CD14-positive monocyte (primary cell): ENCODE measurements at regions not wholly inside any gene's neighbourhood (a gene's known extent, or its start where the extent isn't known, plus 50 kb on each side); places are given as distances from the start of the nearest gene placed in this dataset.

ENCODE experiments used
- DNase-seq, 3 donors: peaks; one replicate each; pipeline ENCODE4 v3.0.0-alpha.2; 2011 to 2022
- H2AFZ ChIP-seq: 2 replicates; pipeline ENCODE4 v1.6.0; 2012; ENCODE audit warnings: mild to moderate bottlenecking, low read depth, low read length, inconsistent platforms; ENCODE audit not compliant: insufficient read depth, poor library complexity, severe bottlenecking
- H3K27ac ChIP-seq, 2 donors: 1 replicate in 1 of 2; 2 replicates in 1 of 2; pipeline ENCODE4 v1.5.1; 2012 to 2013; ENCODE audit warnings: low read length in 2 of 2, control low read depth in 1 of 2, inconsistent platforms in 1 of 2, low read depth in 1 of 2, mild to moderate bottlenecking in 1 of 2
- H3K27me3 ChIP-seq, 2 donors: one replicate each; pipeline versions ENCODE4 v1.6.0 to v1.6.1; 2011 to 2013; ENCODE audit warnings: low read length in 2 of 2; ENCODE audit not compliant: control insufficient read depth in 2 of 2, insufficient read depth in 2 of 2
- H3K36me3 ChIP-seq, 2 donors: replicated peaks in 1 of 2; 1 replicate in 1 of 2; 2 replicates in 1 of 2; pipeline versions ENCODE4 v1.5.1 to v1.6.1; 2012 to 2013; ENCODE audit warnings: low read length in 2 of 2, control low read depth in 1 of 2, inconsistent platforms in 1 of 2, mild to moderate bottlenecking in 1 of 2; ENCODE audit not compliant: insufficient read depth in 2 of 2, control insufficient read depth in 1 of 2
- H3K4me1 ChIP-seq, 2 donors: 1 replicate in 1 of 2; 2 replicates in 1 of 2; pipeline versions ENCODE4 v1.5.1 to v1.6.1; 2012 to 2013; ENCODE audit warnings: low read length in 2 of 2, control low read depth in 1 of 2, inconsistent platforms in 1 of 2, mild to moderate bottlenecking in 1 of 2, moderate library complexity in 1 of 2; ENCODE audit not compliant: insufficient read depth in 2 of 2, control insufficient read depth in 1 of 2
- H3K4me2 ChIP-seq: replicated peaks from 2 replicates; pipeline ENCODE3; 2012; ENCODE audit warnings: low read length, moderate library complexity, mild to moderate bottlenecking; ENCODE audit not compliant: poor library complexity, severe bottlenecking; ENCODE audit errors: extremely low read depth
- H3K4me3 ChIP-seq, 3 experiments: fragments of 200-600 bp in 1 of 3; sonication (generic) in 1 of 3; replicated peaks in 1 of 3; 1 replicate in 2 of 3; 2 replicates in 1 of 3; pipeline ENCODE4 v1.5.1; 2011 to 2013; ENCODE audit warnings: low read length in 3 of 3, mild to moderate bottlenecking in 3 of 3, control low read depth in 2 of 3, low read depth in 2 of 3, inconsistent platforms in 1 of 3, moderate library complexity in 1 of 3
- H3K79me2 ChIP-seq: 2 replicates; pipeline ENCODE4 v1.6.0; 2012; ENCODE audit warnings: mild to moderate bottlenecking, control low read depth, inconsistent platforms, low read length, moderate library complexity; ENCODE audit not compliant: insufficient read depth
- H3K9ac ChIP-seq: 2 replicates; pipeline ENCODE4 v1.6.0; 2017; ENCODE audit warnings: low read length, mild to moderate bottlenecking; ENCODE audit not compliant: insufficient read depth, poor library complexity, severe bottlenecking
- H3K9me3 ChIP-seq, 2 donors: replicated peaks in 1 of 2; 1 replicate in 1 of 2; 2 replicates in 1 of 2; pipeline versions ENCODE4 v1.5.1 to v1.6.1; 2012 to 2013; ENCODE audit warnings: low read length in 2 of 2, control low read depth in 1 of 2; ENCODE audit not compliant: control insufficient read depth in 1 of 2, insufficient read depth in 1 of 2
- H4K20me1 ChIP-seq: 2 replicates; pipeline ENCODE4 v1.6.0; 2012; ENCODE audit warnings: mild to moderate bottlenecking, low read length, control low read depth, moderate library complexity; ENCODE audit not compliant: insufficient read depth
- H3K27ac Mint-ChIP-seq, 7 donors: one replicate each; pipeline ENCODE4 v1.8.0; 2020; ENCODE audit warnings: mild to moderate bottlenecking in 7 of 7, mixed read lengths in 7 of 7, moderate library complexity in 6 of 7, inconsistent platforms in 2 of 7
- H3K27me3 Mint-ChIP-seq, 3 donors: one replicate each; pipeline ENCODE4 v1.8.0; 2021 to 2022; ENCODE audit warnings: low read depth in 3 of 3, mild to moderate bottlenecking in 3 of 3, mixed read lengths in 3 of 3, moderate library complexity in 3 of 3, inconsistent platforms in 1 of 3
- H3K36me3 Mint-ChIP-seq, 2 donors: one replicate each; pipeline ENCODE4 v1.8.0; 2020; ENCODE audit warnings: mixed read lengths in 2 of 2, inconsistent platforms in 1 of 2, mild to moderate bottlenecking in 1 of 2
- H3K4me1 Mint-ChIP-seq: one replicate; pipeline ENCODE4 v1.8.0; 2020; ENCODE audit warnings: mild to moderate bottlenecking, mixed read lengths
- H3K4me3 Mint-ChIP-seq, 2 donors: one replicate each; pipeline ENCODE4 v1.8.0; 2020; ENCODE audit warnings: mild to moderate bottlenecking in 2 of 2, mixed read lengths in 2 of 2, moderate library complexity in 1 of 2
- H3K9me3 Mint-ChIP-seq, 7 donors: one replicate each; pipeline ENCODE4 v1.8.0; 2020 to 2022; ENCODE audit warnings: mixed read lengths in 7 of 7, mild to moderate bottlenecking in 6 of 7, moderate library complexity in 6 of 7, inconsistent platforms in 2 of 7
- WGBS: methylation state at CpG from one replicate; pipeline ENCODE4 v1.1.5; 2013; ENCODE audit warnings: missing lambda C conversion rate; ENCODE audit not compliant: insufficient coverage; 5-methylcytosine and 5-hydroxymethylcytosine counted together
- intact Hi-C, 2 donors: fragments of 100-400 bp; cut with micrococcal nuclease; formaldehyde crosslinking; loops; one replicate each; pipeline versions ENCODE4 v1.15.0 to v1.15.1; 2023
- TF ChIP-seq, protein P1 (sequence below): fragments of 200-600 bp; IDR thresholded peaks from one replicate; pipeline ENCODE4 v1.8.0; 2022; ENCODE audit warnings: antibody characterized with exemption, mild to moderate bottlenecking

DNA sequence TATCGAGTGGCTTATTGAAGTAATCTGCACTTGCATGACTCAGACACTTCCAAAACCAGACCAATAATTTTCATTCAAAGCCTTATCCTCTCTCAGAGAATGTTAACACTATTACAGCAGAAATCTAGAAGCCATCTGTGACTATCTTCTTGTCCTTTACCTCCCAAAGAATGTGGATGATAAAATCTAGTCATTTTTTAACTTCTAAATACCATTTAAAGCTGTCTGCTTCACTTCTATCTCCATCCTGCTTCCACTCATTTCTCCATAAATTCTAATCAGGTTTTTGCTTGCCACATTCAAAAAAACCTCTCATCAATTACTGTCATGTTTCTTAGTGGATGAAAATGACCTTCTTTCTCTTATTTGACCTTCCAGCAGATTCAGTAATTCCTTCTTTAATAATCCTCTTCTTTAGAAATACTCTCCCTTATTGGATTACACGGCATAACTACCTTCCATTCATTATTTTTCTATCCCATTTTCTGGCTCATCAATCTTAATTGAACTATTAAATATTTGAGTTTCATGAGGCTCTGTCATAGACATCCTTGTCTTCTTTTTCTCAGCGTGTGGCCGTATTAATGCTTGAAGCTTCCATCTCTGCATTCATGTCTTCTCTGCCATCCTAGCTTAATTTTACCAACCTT is 1999.4 kb downstream of the MRPL39 start:
- no peaks in the 10 kb centered on the region for H3K36me3 ChIP-seq
- intact Hi-C loops = no loop called here
- Mint-ChIP-seq H3K9me3 (peaks cover 0 to 11% (median 2%) of the 10 kb centered on the region in 7 donors), H3K4me3 (no peak overlapping the region), H3K27me3 (peaks cover 0 to 2% (median 0%) of the 10 kb centered on the region in 3 donors), H3K4me1 (no peaks in the 10 kb centered on the region), H3K36me3 (no peaks in the 10 kb centered on the region), H3K27ac (no peak overlapping the region)
- no peak overlapping the region for H3K9ac ChIP-seq
- no peak overlapping the region for H2AFZ ChIP-seq
- H3K4me2 ChIP-seq = no peak overlapping the region
- H4K20me1 ChIP-seq = no peaks in the 10 kb centered on the region
- H3K9me3 ChIP-seq = peaks cover 3 to 4% of the 10 kb centered on the region in 2 donors
- no peaks in the 10 kb centered on the region for H3K79me2 ChIP-seq
- H3K27me3 ChIP-seq = no peaks in the 10 kb centered on the region
- TF ChIP-seq, protein P1, sequence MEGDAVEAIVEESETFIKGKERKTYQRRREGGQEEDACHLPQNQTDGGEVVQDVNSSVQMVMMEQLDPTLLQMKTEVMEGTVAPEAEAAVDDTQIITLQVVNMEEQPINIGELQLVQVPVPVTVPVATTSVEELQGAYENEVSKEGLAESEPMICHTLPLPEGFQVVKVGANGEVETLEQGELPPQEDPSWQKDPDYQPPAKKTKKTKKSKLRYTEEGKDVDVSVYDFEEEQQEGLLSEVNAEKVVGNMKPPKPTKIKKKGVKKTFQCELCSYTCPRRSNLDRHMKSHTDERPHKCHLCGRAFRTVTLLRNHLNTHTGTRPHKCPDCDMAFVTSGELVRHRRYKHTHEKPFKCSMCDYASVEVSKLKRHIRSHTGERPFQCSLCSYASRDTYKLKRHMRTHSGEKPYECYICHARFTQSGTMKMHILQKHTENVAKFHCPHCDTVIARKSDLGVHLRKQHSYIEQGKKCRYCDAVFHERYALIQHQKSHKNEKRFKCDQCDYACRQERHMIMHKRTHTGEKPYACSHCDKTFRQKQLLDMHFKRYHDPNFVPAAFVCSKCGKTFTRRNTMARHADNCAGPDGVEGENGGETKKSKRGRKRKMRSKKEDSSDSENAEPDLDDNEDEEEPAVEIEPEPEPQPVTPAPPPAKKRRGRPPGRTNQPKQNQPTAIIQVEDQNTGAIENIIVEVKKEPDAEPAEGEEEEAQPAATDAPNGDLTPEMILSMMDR = no peak
- no peak overlapping the region for H3K27ac ChIP-seq
- DNase-seq = no peak
- WGBS = 86% methylated on average over 2 of the region's 4 CpGs
- no peak overlapping the region for H3K4me3 ChIP-seq
- H3K4me1 ChIP-seq = no peaks in the 10 kb centered on the region

DNA sequence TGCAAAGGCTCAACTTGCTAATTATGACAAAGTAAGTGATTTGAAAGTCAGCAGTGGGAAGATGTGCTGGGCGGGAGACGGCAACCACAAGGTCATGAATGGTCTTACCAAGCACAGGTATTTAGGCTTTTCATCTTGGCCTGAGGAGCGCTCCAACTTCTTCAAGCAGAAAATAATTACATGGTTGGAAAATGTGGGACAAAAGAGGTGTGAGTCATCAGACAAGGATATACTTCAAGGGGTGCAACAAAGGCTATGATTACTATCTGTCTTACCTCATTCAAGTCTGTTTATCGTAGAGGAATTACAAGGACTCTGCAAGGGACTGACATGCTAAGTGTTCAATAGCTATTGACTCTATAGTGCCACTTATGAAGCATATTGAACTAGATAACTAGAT is 2005.7 kb downstream of the MRPL39 start:
- H3K9me3 Mint-ChIP-seq = peaks cover 0 to 7% (median 4%) of the 10 kb centered on the region in 7 donors
- no peak overlapping the region for H3K4me3 ChIP-seq
- no peaks in the 10 kb centered on the region for H3K27me3 ChIP-seq
- no peaks in the 10 kb centered on the region for H3K79me2 ChIP-seq
- WGBS = 95% methylated on average over 3 of the region's 4 CpGs
- H3K9ac ChIP-seq = no peak overlapping the region
- no peaks in the 10 kb centered on the region for H3K36me3 ChIP-seq
- no peak overlapping the region for H3K27ac Mint-ChIP-seq
- no peak overlapping the region for H2AFZ ChIP-seq
- no peaks in the 10 kb centered on the region for H4K20me1 ChIP-seq
- TF ChIP-seq, protein P1 = no peak
- H3K9me3 ChIP-seq = peaks cover 2 to 10% of the 10 kb centered on the region in 2 donors
- no peaks in the 10 kb centered on the region for H3K27me3 Mint-ChIP-seq
- no peak overlapping the region for H3K4me2 ChIP-seq
- no peak for DNase-seq
- H3K4me1 Mint-ChIP-seq = no peaks in the 10 kb centered on the region
- intact Hi-C loops = no loop called here
- no peaks in the 10 kb centered on the region for H3K36me3 Mint-ChIP-seq
- no peak overlapping the region for H3K4me3 Mint-ChIP-seq
- H3K27ac ChIP-seq = no peak overlapping the region
- no peaks in the 10 kb centered on the region for H3K4me1 ChIP-seq
